ENCODE measurements at regions not wholly inside any gene's neighbourhood (a gene's known extent, or its start where the extent isn't known, plus 50 kb on each side); places are given as distances from the start of the nearest gene placed in this dataset.

DNA sequence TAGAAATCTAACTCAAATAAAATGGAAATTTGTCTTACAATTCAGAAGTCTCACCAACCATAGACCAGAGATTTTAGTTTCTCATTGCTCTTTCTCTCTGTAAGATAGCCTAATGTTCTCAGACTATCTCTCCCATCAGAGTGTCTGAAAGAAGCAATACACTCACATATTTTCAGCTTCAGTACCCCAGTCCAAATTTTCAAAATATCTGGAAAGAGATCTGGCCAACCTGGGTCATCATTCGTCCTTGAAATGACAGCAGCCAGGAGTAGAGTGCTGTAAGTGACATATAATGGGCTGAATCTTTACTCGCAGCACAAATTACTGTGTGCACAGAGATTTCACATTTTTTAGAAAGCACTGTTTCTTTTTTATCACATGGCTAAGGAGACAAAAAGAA is 313.3 kb upstream of the PRR16 start:
- H3K4me3 ChIP-seq: no peak overlapping the region
- DNase-seq: no peak
- TF ChIP-seq, protein P1, sequence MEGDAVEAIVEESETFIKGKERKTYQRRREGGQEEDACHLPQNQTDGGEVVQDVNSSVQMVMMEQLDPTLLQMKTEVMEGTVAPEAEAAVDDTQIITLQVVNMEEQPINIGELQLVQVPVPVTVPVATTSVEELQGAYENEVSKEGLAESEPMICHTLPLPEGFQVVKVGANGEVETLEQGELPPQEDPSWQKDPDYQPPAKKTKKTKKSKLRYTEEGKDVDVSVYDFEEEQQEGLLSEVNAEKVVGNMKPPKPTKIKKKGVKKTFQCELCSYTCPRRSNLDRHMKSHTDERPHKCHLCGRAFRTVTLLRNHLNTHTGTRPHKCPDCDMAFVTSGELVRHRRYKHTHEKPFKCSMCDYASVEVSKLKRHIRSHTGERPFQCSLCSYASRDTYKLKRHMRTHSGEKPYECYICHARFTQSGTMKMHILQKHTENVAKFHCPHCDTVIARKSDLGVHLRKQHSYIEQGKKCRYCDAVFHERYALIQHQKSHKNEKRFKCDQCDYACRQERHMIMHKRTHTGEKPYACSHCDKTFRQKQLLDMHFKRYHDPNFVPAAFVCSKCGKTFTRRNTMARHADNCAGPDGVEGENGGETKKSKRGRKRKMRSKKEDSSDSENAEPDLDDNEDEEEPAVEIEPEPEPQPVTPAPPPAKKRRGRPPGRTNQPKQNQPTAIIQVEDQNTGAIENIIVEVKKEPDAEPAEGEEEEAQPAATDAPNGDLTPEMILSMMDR (IDR thresholded peaks at IDR 0.05): no peak
- H3K9me3 ChIP-seq: no peaks in the 10 kb centered on the region
- H3K4me1 ChIP-seq: no peaks in the 10 kb centered on the region
- ATAC-seq: no peak
- H3K27ac ChIP-seq: no peak overlapping the region
- H3K36me3 ChIP-seq: no peaks in the 10 kb centered on the region
- H3K27me3 ChIP-seq: no peaks in the 10 kb centered on the region
- intact Hi-C loops (cut with DNase I): no loop called here

DNA sequence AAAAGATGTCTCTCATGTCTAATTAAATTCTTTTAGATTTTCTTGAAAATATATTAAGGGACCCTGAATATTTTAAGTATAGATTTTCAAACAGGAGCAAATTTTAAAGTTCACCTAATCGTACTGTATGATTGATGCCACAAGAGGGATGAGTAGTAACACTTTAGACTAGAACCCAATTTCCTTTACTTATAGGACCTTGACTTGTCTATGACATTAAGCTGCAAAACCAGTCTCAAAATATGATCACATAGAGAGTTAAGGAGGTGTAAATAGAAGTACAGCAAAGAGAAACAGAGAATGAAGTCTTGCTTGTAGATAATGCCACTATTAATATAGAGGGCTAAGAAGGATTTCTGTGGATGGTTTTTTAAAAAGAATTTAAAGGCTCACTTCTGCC is 312.9 kb upstream of the PRR16 start:
- TF ChIP-seq, protein P1 (IDR thresholded peaks at IDR 0.05): no peak
- no peak for ATAC-seq

DNA sequence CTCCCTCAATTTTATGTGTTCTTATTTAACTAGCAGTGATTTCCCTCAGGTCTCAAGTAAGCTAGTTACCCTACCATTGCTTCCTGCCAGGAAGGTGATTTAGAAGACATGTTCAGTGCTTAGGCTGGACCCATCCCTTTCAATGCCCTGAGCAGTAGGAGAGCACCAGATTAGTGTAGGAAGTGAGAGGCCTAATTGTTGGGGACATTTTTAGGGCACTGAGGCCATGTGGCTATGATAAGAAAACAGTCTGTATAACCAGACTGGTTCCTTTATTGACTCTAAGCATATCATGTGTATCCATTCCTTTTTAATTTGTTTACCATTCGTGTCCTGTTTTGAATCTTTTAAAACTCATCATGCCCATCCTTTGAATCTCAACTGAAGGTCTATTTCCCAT is 312.3 kb upstream of the PRR16 start:
- TF ChIP-seq, protein P1 (IDR thresholded peaks at IDR 0.05): no peak
- ATAC-seq: no peak
- intact Hi-C loops (cut with DNase I): no loop called here

More for the DNA sequence above, 312.9 kb upstream of the PRR16 start:
- Histone ChIP-seq H3K36me3 (no peaks in the 10 kb centered on the region), H3K4me1 (no peaks in the 10 kb centered on the region), H3K4me3 (no peak overlapping the region), H3K9me3 (no peaks in the 10 kb centered on the region), H3K27ac (no peak overlapping the region), H3K27me3 (no peaks in the 10 kb centered on the region)
- no peak for DNase-seq
- intact Hi-C loops (cut with DNase I): no loop called here

DNA sequence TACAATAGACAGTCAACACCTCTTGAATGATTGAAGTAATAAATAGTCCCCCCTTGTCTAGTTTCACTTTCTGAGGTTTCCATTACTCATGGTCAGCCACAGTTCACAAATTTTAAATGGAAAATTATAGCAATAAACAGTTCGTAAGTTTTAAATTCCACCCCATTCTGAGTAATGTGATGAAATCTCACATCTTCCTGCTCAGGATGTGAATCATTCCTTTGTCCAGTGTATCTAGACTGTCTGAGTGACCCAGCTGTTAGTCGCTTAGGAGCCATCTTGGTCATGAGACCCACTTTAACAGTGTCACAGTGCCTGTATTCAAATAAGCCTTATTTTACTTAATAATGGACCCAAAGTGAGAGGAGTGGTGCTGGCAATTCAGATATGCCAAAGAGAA is 311.6 kb upstream of the PRR16 start:
- Histone ChIP-seq H3K4me1 (no peaks in the 10 kb centered on the region), H3K36me3 (no peaks in the 10 kb centered on the region), H3K27me3 (no peaks in the 10 kb centered on the region), H3K9me3 (no peaks in the 10 kb centered on the region), H3K27ac (no peak overlapping the region), H3K4me3 (no peak overlapping the region)
- ATAC-seq (no peak), DNase-seq (no peak)
- intact Hi-C loops (cut with DNase I): no loop called here
- TF ChIP-seq, protein P1 (IDR thresholded peaks at IDR 0.05): no peak

More for the DNA sequence above, 312.3 kb upstream of the PRR16 start:
- DNase-seq: no peak
- Histone ChIP-seq H3K27me3 (no peaks in the 10 kb centered on the region), H3K27ac (no peak overlapping the region), H3K4me3 (no peak overlapping the region), H3K4me1 (no peaks in the 10 kb centered on the region), H3K9me3 (no peaks in the 10 kb centered on the region), H3K36me3 (no peaks in the 10 kb centered on the region)

DNA sequence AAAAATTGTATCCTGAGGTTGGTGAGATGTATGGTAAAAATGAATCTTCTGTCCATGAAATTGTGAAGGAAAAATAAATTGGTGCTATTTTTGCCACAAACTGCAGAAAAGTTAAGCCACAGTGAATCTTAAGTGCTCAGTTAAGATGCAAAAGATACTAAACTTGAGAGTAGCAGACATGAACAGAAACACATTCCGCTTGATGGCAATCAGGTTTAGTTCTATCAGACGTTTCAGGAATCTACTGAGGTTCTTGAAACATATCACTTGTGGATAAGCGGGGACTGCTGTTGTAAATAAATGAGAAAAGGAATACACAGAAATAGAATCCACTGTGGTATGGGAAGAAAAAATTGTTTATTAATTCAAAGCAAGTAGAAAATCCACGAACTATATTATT is 311.2 kb upstream of the PRR16 start:
- H3K4me3 ChIP-seq: no peak overlapping the region
- TF ChIP-seq, protein P1 (IDR thresholded peaks at IDR 0.05): no peak
- DNase-seq (no peak), ATAC-seq (no peak)
- H3K27me3 ChIP-seq: no peaks in the 10 kb centered on the region
- H3K27ac ChIP-seq: no peak overlapping the region
- H3K9me3 ChIP-seq: no peaks in the 10 kb centered on the region
- H3K36me3 ChIP-seq: no peaks in the 10 kb centered on the region
- H3K4me1 ChIP-seq: no peaks in the 10 kb centered on the region
- intact Hi-C loops (cut with DNase I): no loop called here

DNA sequence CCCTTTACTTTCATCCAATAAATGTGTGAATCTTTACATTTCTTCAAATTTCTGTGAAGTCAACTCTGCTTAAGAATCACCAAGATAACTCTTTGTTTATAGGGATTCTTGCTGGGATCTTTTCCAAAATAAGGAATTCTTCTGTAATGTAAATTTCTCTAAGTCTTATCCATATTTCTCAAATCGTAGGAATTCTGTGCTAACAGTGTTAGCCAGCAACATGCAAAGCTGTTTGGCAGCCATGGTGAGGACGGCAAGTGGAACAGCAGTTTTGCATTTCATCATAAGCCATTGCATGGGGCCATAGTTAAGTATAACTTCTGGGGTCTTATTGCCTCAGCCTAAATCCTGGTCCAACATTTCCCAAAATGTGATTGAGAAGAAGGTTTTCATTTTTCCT is 310.5 kb upstream of the PRR16 start:
- DNase-seq: no peak
- TF ChIP-seq, protein P1 (IDR thresholded peaks at IDR 0.05): no peak
- Histone ChIP-seq H3K36me3 (no peaks in the 10 kb centered on the region), H3K4me1 (no peaks in the 10 kb centered on the region), H3K27ac (no peak overlapping the region), H3K4me3 (no peak overlapping the region), H3K27me3 (no peaks in the 10 kb centered on the region), H3K9me3 (no peaks in the 10 kb centered on the region)
- intact Hi-C loops (cut with DNase I): no loop called here
- no peak for ATAC-seq

All from upper lobe of right lung (tissue), 1 donor.